Prostate gland (tissue), 2 donors: ENCODE measurements at regions not wholly inside any gene's neighbourhood (a gene's known extent, or its start where the extent isn't known, plus 50 kb on each side); places are given as distances from the start of the nearest gene placed in this dataset.

Source experiments
- DNase-seq: peaks from one replicate; pipeline ENCODE4 v3.0.0-alpha.2; 2019; ENCODE audit warnings: low spot score
- H3K27ac ChIP-seq, 2 donors: fragments of 200-600 bp; sonication (generic); 2 replicates each; pipeline ENCODE4 v1.5.1; 2017 to 2019
- H3K27me3 ChIP-seq: fragments of 200-600 bp; sonication (generic); replicated peaks from 2 replicates; pipeline ENCODE4 v1.5.1; 2019; ENCODE audit not compliant: insufficient read depth
- H3K36me3 ChIP-seq, 2 donors: fragments of 200-600 bp; sonication (generic); 1 replicate in 1 of 2; 2 replicates in 1 of 2; pipeline versions ENCODE4 v1.5.1 to v1.8.1; 2017 to 2019
- H3K4me1 ChIP-seq: fragments of 200-600 bp; sonication (generic); replicated peaks from 2 replicates; pipeline ENCODE4 v1.5.1; 2019
- H3K4me3 ChIP-seq, 2 donors: fragments of 200-600 bp; sonication (generic); 2 replicates each; pipeline ENCODE4 v1.5.1; 2017 to 2019
- H3K9me3 ChIP-seq: fragments of 200-600 bp; sonication (generic); 2 replicates; pipeline ENCODE4 v1.5.1; 2017
- POLR2A ChIP-seq: fragments of 450-650 bp; IDR thresholded peaks from one replicate; pipeline ENCODE4 v1.6.1; 2016; ENCODE audit warnings: antibody characterized with exemption, mild to moderate bottlenecking
- POLR2AphosphoS5 ChIP-seq: sonication (generic); formaldehyde crosslinking; IDR thresholded peaks from one replicate; pipeline ENCODE4 v1.6.1; 2017; ENCODE audit warnings: antibody characterized with exemption
- WGBS: methylation state at CpG from one replicate; pipeline ENCODE4 v1.1.5; 2018; 5-methylcytosine and 5-hydroxymethylcytosine counted together
- intact Hi-C: fragments of 100-400 bp; cut with DNase I; formaldehyde crosslinking; loops from one replicate; pipeline ENCODE4 v1.14.2; 2022
- TF ChIP-seq, protein P1 (sequence below), 4 experiments: fragments of 200-600 bp in 2 of 4; fragments of 450-650 bp in 2 of 4; sonication (generic) in 2 of 4; IDR thresholded peaks; 1 replicate in 3 of 4; 2 replicates in 1 of 4; pipeline ENCODE4 v1.5.1; 2016 to 2019; ENCODE audit warnings: antibody characterized with exemption in 4 of 4, mild to moderate bottlenecking in 2 of 4, moderate library complexity in 2 of 4

DNA sequence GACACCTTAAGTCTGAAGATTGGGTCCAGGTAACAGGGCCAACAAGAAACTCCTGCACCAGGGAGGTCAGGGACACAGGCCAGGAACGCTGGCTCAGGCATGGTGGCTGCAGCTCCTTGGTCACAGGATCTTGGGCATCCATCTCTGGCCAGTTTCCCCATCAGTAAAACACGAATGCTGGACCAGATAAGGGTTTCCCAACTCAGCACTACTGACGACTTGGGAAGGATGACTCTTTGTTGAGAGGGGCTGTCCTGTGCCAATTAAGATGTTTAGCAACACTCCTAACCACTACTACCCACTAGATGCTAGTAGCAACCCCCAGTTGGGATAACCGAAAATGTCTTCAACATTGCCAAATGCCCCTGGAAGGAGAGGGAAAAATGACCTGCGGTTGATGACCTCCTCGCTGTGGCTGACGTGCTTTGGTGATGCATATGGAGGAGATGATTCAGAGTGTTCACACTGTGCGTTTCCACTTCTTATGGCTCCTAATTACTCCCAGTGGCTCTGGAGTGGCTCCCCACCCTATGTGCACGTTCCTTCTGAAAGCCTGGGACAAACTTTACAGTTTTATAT is 261.9 kb downstream of the CDH26 start:
- intact Hi-C loops, result no loop called here
- H3K27me3 ChIP-seq, result no peaks in the 10 kb centered on the region
- WGBS, result 72% methylated on average over 9 of the region's 9 CpGs
- H3K4me3 ChIP-seq, result no peak overlapping the region
- H3K4me1 ChIP-seq, result no peaks in the 10 kb centered on the region
- no peak for DNase-seq
- no peaks in the 10 kb centered on the region for H3K36me3 ChIP-seq
- TF ChIP-seq, protein P1, sequence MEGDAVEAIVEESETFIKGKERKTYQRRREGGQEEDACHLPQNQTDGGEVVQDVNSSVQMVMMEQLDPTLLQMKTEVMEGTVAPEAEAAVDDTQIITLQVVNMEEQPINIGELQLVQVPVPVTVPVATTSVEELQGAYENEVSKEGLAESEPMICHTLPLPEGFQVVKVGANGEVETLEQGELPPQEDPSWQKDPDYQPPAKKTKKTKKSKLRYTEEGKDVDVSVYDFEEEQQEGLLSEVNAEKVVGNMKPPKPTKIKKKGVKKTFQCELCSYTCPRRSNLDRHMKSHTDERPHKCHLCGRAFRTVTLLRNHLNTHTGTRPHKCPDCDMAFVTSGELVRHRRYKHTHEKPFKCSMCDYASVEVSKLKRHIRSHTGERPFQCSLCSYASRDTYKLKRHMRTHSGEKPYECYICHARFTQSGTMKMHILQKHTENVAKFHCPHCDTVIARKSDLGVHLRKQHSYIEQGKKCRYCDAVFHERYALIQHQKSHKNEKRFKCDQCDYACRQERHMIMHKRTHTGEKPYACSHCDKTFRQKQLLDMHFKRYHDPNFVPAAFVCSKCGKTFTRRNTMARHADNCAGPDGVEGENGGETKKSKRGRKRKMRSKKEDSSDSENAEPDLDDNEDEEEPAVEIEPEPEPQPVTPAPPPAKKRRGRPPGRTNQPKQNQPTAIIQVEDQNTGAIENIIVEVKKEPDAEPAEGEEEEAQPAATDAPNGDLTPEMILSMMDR (IDR thresholded peaks at IDR 0.05), result no peak
- TF ChIP-seq POLR2AphosphoS5 (no peak), POLR2A (no peak)
- H3K27ac ChIP-seq, result no peak overlapping the region
- H3K9me3 ChIP-seq, result no peaks in the 10 kb centered on the region

DNA sequence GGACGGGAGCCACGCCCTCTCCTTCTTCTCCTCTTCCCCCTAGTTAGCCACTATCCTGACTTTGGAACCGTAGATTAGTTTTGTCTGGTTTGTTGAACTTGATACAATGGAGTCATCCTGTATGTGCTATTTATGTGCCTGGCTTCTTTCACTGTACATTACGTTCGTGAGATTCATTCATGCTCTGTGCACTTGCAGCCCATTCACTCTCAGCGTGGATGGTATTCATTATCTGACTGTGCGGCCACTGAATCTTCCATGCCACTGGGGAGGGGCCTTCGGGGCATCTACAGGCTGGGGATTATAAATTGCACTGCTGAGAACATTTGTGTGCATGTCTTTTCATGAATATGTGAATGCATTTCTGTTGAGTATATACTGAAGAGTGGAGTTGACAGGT is 262.5 kb downstream of the CDH26 start:
- 63% methylated on average over 8 of the region's 8 CpGs for WGBS
- no peak overlapping the region for H3K4me3 ChIP-seq
- TF ChIP-seq POLR2A (no peak), POLR2AphosphoS5 (no peak)
- TF ChIP-seq, protein P1 (IDR thresholded peaks at IDR 0.05), result no peak
- H3K9me3 ChIP-seq, result no peaks in the 10 kb centered on the region
- no peak overlapping the region for H3K27ac ChIP-seq
- intact Hi-C loops, result no loop called here
- no peaks in the 10 kb centered on the region for H3K27me3 ChIP-seq
- no peak for DNase-seq
- no peaks in the 10 kb centered on the region for H3K36me3 ChIP-seq
- no peaks in the 10 kb centered on the region for H3K4me1 ChIP-seq

DNA sequence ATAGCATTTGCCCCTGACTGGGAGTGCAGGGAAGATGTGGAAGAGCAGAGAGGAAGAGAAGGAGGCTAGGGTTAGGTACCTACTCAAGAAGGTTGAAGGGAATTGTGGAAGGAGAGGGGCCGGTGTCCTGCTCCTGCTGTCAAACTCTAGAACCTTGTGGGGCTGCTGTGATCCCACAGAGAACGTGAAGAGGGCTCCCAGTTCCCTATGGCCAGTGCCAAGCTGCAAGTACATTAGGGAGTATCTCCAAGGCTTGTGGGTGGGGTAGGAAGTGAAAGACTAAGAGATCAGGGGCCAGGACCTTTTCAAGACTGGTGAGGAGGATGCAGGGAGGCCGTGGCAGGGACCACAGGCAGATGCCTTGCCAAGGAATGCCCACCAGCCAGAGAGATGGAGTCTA is 263.4 kb downstream of the CDH26 start:
- H3K9me3 ChIP-seq, result no peaks in the 10 kb centered on the region
- WGBS, result 87% methylated on average over 3 of the region's 3 CpGs
- no peak for TF ChIP-seq POLR2A
- no peak for TF ChIP-seq POLR2AphosphoS5
- TF ChIP-seq, protein P1 (IDR thresholded peaks at IDR 0.05), result no peak
- no peak overlapping the region for H3K4me3 ChIP-seq
- no peaks in the 10 kb centered on the region for H3K4me1 ChIP-seq
- no peak overlapping the region for H3K27ac ChIP-seq
- intact Hi-C loops, result no loop called here
- no peaks in the 10 kb centered on the region for H3K36me3 ChIP-seq
- no peaks in the 10 kb centered on the region for H3K27me3 ChIP-seq
- DNase-seq, result no peak

DNA sequence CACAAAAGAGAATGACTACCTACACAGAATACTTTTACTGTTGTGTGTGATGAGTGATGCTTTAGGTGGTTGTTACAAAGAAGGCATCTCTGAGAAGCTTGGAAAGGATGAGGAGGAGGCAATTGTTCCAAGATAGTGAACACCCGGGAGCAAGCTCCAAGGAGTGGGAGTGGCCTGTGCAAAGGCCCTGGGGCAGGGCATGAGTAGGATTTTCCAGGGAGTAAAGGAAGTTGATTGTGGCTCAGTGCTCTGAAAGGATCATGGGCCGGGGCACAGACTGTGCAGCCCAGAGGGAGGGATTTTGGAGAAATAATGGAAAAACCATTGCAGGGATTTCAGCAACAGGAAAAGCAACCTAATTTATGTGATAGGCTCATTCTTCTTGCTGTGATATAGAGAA is 264.3 kb downstream of the CDH26 start:
- H3K4me1 ChIP-seq, result no peaks in the 10 kb centered on the region
- H3K9me3 ChIP-seq, result no peaks in the 10 kb centered on the region
- H3K4me3 ChIP-seq, result no peak overlapping the region
- DNase-seq, result no peak
- no peak overlapping the region for H3K27ac ChIP-seq
- intact Hi-C loops, result no loop called here
- no peaks in the 10 kb centered on the region for H3K36me3 ChIP-seq
- TF ChIP-seq POLR2A, result no peak
- WGBS, result 50% methylated on average over 1 of the region's 2 CpGs
- H3K27me3 ChIP-seq, result no peaks in the 10 kb centered on the region

DNA sequence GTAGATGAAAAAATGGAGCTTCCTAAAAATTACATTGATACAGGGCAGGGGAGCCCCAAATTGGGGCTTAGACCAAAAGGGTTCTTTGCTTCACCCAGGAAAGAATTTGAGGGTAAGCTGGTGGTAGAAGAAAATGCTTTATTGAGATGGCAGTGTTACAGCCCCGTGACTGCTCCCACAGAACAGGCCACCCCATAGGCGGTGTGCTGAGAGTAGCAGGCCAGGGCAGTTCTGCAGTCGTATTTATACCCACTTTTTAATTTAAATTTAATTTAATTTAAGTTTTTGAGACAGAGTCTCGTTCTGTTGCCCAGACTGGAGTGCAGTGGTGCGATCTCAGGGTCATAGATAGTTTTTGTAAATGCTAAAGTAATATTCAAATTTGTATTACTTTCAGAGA is 265.0 kb downstream of the CDH26 start:
- Histone ChIP-seq H3K36me3 (no peaks in the 10 kb centered on the region), H3K4me1 (no peaks in the 10 kb centered on the region), H3K4me3 (no peak overlapping the region), H3K9me3 (no peaks in the 10 kb centered on the region), H3K27ac (no peak overlapping the region), H3K27me3 (no peaks in the 10 kb centered on the region)
- DNase-seq, result no peak
- TF ChIP-seq, protein P1 (IDR thresholded peaks at IDR 0.05), result no peak
- TF ChIP-seq POLR2A (no peak), POLR2AphosphoS5 (no peak)
- WGBS, result 92% methylated on average over 5 of the region's 5 CpGs
- intact Hi-C loops, result no loop called here
